LNCAP (cell line): ENCODE measurements at regions not wholly inside any gene's neighbourhood (a gene's known extent, or its start where the extent isn't known, plus 50 kb on each side); places are given as distances from the start of the nearest gene placed in this dataset.

ENCODE experiments used
- CTCF ChIP-seq: fragments of 450-650 bp; IDR thresholded peaks from 2 replicates; pipeline ENCODE4 v1.5.1; 2017; ENCODE audit warnings: mild to moderate bottlenecking

GRCh38 chr13:53121919-53122318, 93.3 kb downstream of the OLFM4 start:
- TF ChIP-seq CTCF, result no peak

GRCh38 chr13:53123536-53123935, 94.9 kb downstream of the OLFM4 start:
- TF ChIP-seq CTCF, result no peak

- no peak for TF ChIP-seq CTCF
These were observed 96.0 kb downstream of the OLFM4 start for GRCh38 chr13:53124623-53125022.

- TF ChIP-seq CTCF, result no peak
These were observed 98.2 kb downstream of the OLFM4 start for GRCh38 chr13:53126841-53127245.

GRCh38 chr13:53127373-53127772, 98.8 kb downstream of the OLFM4 start:
- no peak for TF ChIP-seq CTCF

- no peak for TF ChIP-seq CTCF
These were observed 101.3 kb downstream of the OLFM4 start for GRCh38 chr13:53129864-53130393.

- TF ChIP-seq CTCF, result no peak
These were observed 102.7 kb downstream of the OLFM4 start for GRCh38 chr13:53131361-53131760.

GRCh38 chr13:53135301-53135700, 106.7 kb downstream of the OLFM4 start:
- TF ChIP-seq CTCF, result no peak
